ENCODE measurements at regions not wholly inside any gene's neighbourhood (a gene's known extent, or its start where the extent isn't known, plus 50 kb on each side); places are given as distances from the start of the nearest gene placed in this dataset.

DNA sequence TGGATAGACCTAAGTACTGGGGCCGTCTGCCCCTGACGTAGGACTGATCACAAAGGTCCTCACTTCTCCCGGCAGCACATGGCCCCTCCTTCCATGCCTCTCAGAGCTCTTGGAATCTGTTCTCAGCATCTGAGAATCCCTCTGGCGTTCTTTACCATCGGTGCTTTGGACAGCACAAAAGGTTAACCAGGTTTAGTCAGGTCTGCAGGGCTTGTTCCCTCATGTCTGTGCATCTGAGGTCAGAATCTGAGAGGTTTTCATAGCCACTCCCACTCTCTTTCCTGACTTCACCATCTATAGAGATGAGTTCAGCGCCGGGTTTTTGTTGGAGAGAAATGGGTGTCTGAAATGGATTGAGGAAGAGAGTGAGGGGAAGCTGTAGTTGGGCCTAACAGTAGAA lies 130.0 kb upstream of the ARHGAP5 start:
- no peaks in the 10 kb centered on the region for H3K27me3 ChIP-seq (ENCODE audit: low read length)
- no peak overlapping the region for H3K4me3 ChIP-seq (ENCODE audit: insufficient read depth, low read length, poor library complexity, severe bottlenecking)
- H3K9ac ChIP-seq (ENCODE audit: low read length): no peak overlapping the region
- H3K79me2 ChIP-seq (ENCODE audit: insufficient read depth, low read length): no peaks in the 10 kb centered on the region
- H3K36me3 ChIP-seq (ENCODE audit: low read length): no peaks in the 10 kb centered on the region
- H3F3A ChIP-seq (ENCODE audit: insufficient read depth): no peaks in the 10 kb centered on the region
- H4K20me1 ChIP-seq (ENCODE audit: low read depth, low read length): no peaks in the 10 kb centered on the region
- no peak overlapping the region for H3K27ac ChIP-seq (ENCODE audit: low read depth, low read length)
- no peak overlapping the region for H3K4me2 ChIP-seq (ENCODE audit: low read depth, low read length, poor library complexity, severe bottlenecking)
- TF ChIP-seq, protein P1, sequence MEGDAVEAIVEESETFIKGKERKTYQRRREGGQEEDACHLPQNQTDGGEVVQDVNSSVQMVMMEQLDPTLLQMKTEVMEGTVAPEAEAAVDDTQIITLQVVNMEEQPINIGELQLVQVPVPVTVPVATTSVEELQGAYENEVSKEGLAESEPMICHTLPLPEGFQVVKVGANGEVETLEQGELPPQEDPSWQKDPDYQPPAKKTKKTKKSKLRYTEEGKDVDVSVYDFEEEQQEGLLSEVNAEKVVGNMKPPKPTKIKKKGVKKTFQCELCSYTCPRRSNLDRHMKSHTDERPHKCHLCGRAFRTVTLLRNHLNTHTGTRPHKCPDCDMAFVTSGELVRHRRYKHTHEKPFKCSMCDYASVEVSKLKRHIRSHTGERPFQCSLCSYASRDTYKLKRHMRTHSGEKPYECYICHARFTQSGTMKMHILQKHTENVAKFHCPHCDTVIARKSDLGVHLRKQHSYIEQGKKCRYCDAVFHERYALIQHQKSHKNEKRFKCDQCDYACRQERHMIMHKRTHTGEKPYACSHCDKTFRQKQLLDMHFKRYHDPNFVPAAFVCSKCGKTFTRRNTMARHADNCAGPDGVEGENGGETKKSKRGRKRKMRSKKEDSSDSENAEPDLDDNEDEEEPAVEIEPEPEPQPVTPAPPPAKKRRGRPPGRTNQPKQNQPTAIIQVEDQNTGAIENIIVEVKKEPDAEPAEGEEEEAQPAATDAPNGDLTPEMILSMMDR (IDR thresholded peaks at IDR 0.05; ENCODE audit: insufficient read depth, low read length, poor library complexity, severe bottlenecking): no peak
- no peak for TF ChIP-seq EZH2phosphoT487 (conservative IDR thresholded peaks at IDR 0.05; ENCODE audit: low read length)
- no peak overlapping the region for H2AFZ ChIP-seq (ENCODE audit: low read depth, low read length, severe bottlenecking)
- H3K9me2 ChIP-seq (replicated peaks; ENCODE audit: insufficient read depth, low read length): no peaks in the 10 kb centered on the region
- H3K9me3 ChIP-seq (ENCODE audit: insufficient read depth, low read length): no peaks in the 10 kb centered on the region

DNA sequence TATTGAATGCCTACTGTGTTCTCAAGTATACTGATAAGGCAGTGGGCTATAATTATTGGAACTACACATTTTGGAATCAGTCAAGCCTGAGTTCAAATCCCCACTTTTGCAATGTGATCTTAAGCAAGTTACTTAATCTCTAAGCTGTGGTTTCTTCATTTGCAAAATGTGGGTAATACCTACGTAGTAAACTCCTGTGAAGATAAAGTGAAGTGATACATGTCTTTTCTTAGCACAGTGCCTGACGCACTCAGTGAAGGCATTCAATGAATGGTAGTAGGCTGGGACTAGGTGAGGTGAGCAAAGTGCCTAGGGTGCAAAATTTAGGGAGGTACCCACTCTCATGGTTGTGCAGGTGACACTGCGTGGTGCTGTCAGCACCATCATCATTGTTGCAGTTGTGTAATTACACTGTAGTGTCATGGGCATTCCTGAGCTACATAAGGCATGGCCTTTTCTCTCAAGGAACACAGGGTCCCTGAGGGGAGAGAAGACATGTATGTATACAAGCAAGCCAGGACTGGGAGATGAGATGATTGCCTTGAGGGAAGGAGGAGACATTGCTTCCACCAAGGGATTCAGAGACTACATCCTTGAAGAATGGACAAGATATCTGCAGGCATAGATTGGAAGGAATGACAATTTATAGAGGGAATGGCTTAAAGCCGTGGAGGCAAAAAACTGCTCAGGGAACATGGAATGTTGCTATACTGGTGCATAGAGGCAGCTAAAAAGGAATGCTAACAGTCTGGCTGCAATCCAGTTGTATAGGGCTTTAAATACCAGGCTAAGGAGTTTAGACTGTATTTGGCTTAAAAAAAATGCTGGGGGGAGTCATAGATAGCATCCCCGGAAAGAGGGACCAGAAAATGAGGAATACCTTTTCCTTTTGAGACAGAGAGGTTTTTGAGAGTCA lies 129.2 kb upstream of the ARHGAP5 start:
- no peak overlapping the region for H3K27ac ChIP-seq (ENCODE audit: low read depth, low read length)
- H3K79me2 ChIP-seq (ENCODE audit: insufficient read depth, low read length): no peaks in the 10 kb centered on the region
- no peaks in the 10 kb centered on the region for H3K9me3 ChIP-seq (ENCODE audit: insufficient read depth, low read length)
- H2AFZ ChIP-seq (ENCODE audit: low read depth, low read length, severe bottlenecking): no peak overlapping the region
- H3K4me3 ChIP-seq (ENCODE audit: insufficient read depth, low read length, poor library complexity, severe bottlenecking): no peak overlapping the region
- no peaks in the 10 kb centered on the region for H3K27me3 ChIP-seq (ENCODE audit: low read length)
- H3F3A ChIP-seq (ENCODE audit: insufficient read depth): no peaks in the 10 kb centered on the region
- no peaks in the 10 kb centered on the region for H4K20me1 ChIP-seq (ENCODE audit: low read depth, low read length)
- H3K9ac ChIP-seq (ENCODE audit: low read length): no peak overlapping the region
- H3K9me2 ChIP-seq (replicated peaks; ENCODE audit: insufficient read depth, low read length): no peaks in the 10 kb centered on the region
- TF ChIP-seq, protein P1 (IDR thresholded peaks at IDR 0.05; ENCODE audit: insufficient read depth, low read length, poor library complexity, severe bottlenecking): no peak
- no peak for TF ChIP-seq EZH2phosphoT487 (conservative IDR thresholded peaks at IDR 0.05; ENCODE audit: low read length)
- H3K36me3 ChIP-seq (ENCODE audit: low read length): no peaks in the 10 kb centered on the region
- no peak overlapping the region for H3K4me2 ChIP-seq (ENCODE audit: low read depth, low read length, poor library complexity, severe bottlenecking)

DNA sequence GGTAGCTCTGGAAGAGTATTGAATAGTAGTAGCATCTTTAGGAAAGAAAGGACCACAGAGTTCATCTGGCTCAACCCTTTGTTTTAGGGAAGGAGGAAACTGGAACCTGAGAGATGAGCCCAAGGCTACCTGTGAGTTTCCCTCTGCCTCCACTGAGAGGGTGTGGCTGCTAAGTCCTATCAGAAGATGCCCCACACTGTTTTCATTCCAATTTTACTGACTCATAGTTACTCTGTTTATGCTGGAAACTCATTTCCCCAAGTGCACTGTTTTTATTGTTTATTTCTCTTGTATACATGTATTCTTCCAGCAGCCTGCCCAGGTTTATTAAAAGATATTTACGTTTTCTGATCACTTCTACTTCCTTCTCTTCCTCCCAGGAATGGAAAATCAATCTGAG lies 127.4 kb upstream of the ARHGAP5 start:
- Histone ChIP-seq H3K27ac (ENCODE audit: low read depth, low read length) (no peak overlapping the region), H3K4me3 (ENCODE audit: insufficient read depth, low read length, poor library complexity, severe bottlenecking) (no peak overlapping the region), H3K9ac (ENCODE audit: low read length) (no peak overlapping the region), H3K36me3 (ENCODE audit: low read length) (no peaks in the 10 kb centered on the region), H4K20me1 (ENCODE audit: low read depth, low read length) (no peaks in the 10 kb centered on the region), H3K27me3 (ENCODE audit: low read length) (no peaks in the 10 kb centered on the region), H3K79me2 (ENCODE audit: insufficient read depth, low read length) (no peaks in the 10 kb centered on the region), H3K9me3 (ENCODE audit: insufficient read depth, low read length) (no peaks in the 10 kb centered on the region), H3F3A (ENCODE audit: insufficient read depth) (no peaks in the 10 kb centered on the region), H3K4me2 (ENCODE audit: low read depth, low read length, poor library complexity, severe bottlenecking) (no peak overlapping the region), H3K9me2 (replicated peaks; ENCODE audit: insufficient read depth, low read length) (no peaks in the 10 kb centered on the region), H2AFZ (ENCODE audit: low read depth, low read length, severe bottlenecking) (no peak overlapping the region)
- TF ChIP-seq, protein P1 (IDR thresholded peaks at IDR 0.05; ENCODE audit: insufficient read depth, low read length, poor library complexity, severe bottlenecking): no peak
- no peak for TF ChIP-seq EZH2phosphoT487 (conservative IDR thresholded peaks at IDR 0.05; ENCODE audit: low read length)

Measured in SU-DHL-6 (cell line).